ENCODE measurements at regions not wholly inside any gene's neighbourhood (a gene's known extent, or its start where the extent isn't known, plus 50 kb on each side); places are given as distances from the start of the nearest gene placed in this dataset.

GRCh38 chr10:126840576-126841135 lies 64.6 kb upstream of the DOCK1 start:
- BruUV-seq (replicated peaks): no TSS peak
- Histone ChIP-seq H3K9ac (ENCODE audit: control insufficient read depth, insufficient read depth, low read length) (no peak overlapping the region), H4K20me1 (ENCODE audit: control insufficient read depth, insufficient read depth) (no peaks in the 10 kb centered on the region), H2AFZ (ENCODE audit: control insufficient read depth, low read depth, low read length) (no peak overlapping the region), H3K4me3 (no peak overlapping the region), H3K27ac (ENCODE audit: control insufficient read depth, insufficient read depth) (no peak overlapping the region), H3K4me1 (ENCODE audit: control insufficient read depth, insufficient read depth, low read length) (no peaks in the 10 kb centered on the region), H3K27me3 (replicated peaks in 1 of 2; ENCODE audit: control insufficient read depth in 2 of 2, insufficient read depth in 2 of 2, low read length in 1 of 2) (no peaks in the 10 kb centered on the region), H3K4me2 (ENCODE audit: control insufficient read depth, insufficient read depth) (no peak overlapping the region), H3K9me3 (replicated peaks; ENCODE audit: control insufficient read depth, insufficient read depth, low read length) (no peaks in the 10 kb centered on the region), H3K79me2 (ENCODE audit: control insufficient read depth, insufficient read depth, low read length) (no peaks in the 10 kb centered on the region), H3K36me3 (ENCODE audit: control insufficient read depth in 2 of 2, insufficient read depth in 2 of 2, low read length in 1 of 2) (no peaks in the 10 kb centered on the region)
- ChIA-PET POLR2A (no interaction called here), RAD21 (ENCODE audit: unreplicated experiment) (no interaction called here), SMC1A (ENCODE audit: uncharacterized antibody, unreplicated experiment) (no interaction called here), CTCF (no interaction called here)
- WGBS (ENCODE audit: insufficient coverage, insufficient replicate concordance, low lambda C conversion rate, missing lambda C conversion rate): 37% methylated on average over 10 of the region's 10 CpGs
- FAIRE-seq: no peak
- in situ Hi-C loops (cut with MboI) (no loop called here), intact Hi-C loops (cut with micrococcal nuclease; ENCODE audit: unreplicated experiment) (no loop called here)
- TF ChIP-seq CHD1 (IDR thresholded peaks at IDR 0.05; ENCODE audit: low read depth, low read length) (no peak), ZBED1 (IDR thresholded peaks at IDR 0.05; ENCODE audit: borderline replicate concordance) (no peak), ZBTB4 (CRISPR knock-in tag; IDR thresholded peaks at IDR 0.05) (no peak), CBX3 (IDR thresholded peaks at IDR 0.05; ENCODE audit: borderline replicate concordance, low read depth) (no peak), ZBTB33 (IDR thresholded peaks at IDR 0.05) (no peak), NR2C1 (IDR thresholded peaks at IDR 0.05) (no peak), CHD4 (IDR thresholded peaks at IDR 0.05) (no peak), CBX5 (IDR thresholded peaks at IDR 0.05; ENCODE audit: low read depth) (no peak), EED (IDR thresholded peaks at IDR 0.05; ENCODE audit: low read depth) (no peak), PRDM15 (CRISPR knock-in tag; IDR thresholded peaks at IDR 0.05) (no peak)
- ATAC-seq: no peak
- DNase-seq (ENCODE audit: low read depth, low spot score): no peak

Data from GM12878 (cell line).